DND-41 (cell line): ENCODE measurements at regions not wholly inside any gene's neighbourhood (a gene's known extent, or its start where the extent isn't known, plus 50 kb on each side); places are given as distances from the start of the nearest gene placed in this dataset.

Source experiments
- CTCF ChIP-seq: IDR thresholded peaks from 2 replicates; pipeline ENCODE4 v1.5.1; 2012; ENCODE audit warnings: borderline replicate concordance, low read length, moderate library complexity, mild to moderate bottlenecking; ENCODE audit not compliant: poor library complexity, severe bottlenecking; ENCODE audit errors: extremely low read depth
- EZH2 ChIP-seq: IDR thresholded peaks from 3 replicates; pipeline ENCODE4 v1.6.1; 2012; ENCODE audit warnings: borderline replicate concordance, low read depth, mild to moderate bottlenecking, moderate library complexity, low read length, inconsistent platforms; ENCODE audit not compliant: severe bottlenecking

- TF ChIP-seq CTCF (no peak), EZH2 (no peak)
These were observed 1850.0 kb upstream of the ACO1 start for GRCh38 chr9:30534455-30534854.
